SK-N-SH treated with all-trans-retinoic acid at 6 μM for 48 hours (cell line): ENCODE measurements at regions not wholly inside any gene's neighbourhood (a gene's known extent, or its start where the extent isn't known, plus 50 kb on each side); places are given as distances from the start of the nearest gene placed in this dataset.

Experiments used
- ATAC-seq: fragments of 200-7000 bp; cut with Tn5 transposase; 3 replicates; pipeline ENCODE4 v1.9.1; 2020; ENCODE audit warnings: mild to moderate bottlenecking, moderate library complexity
- ARNTL ChIP-seq: fragments of 450-650 bp; formaldehyde crosslinking; IDR thresholded peaks from 2 replicates; pipeline ENCODE4 v1.5.0; 2020; ENCODE audit warnings: low read depth, mild to moderate bottlenecking, moderate library complexity, borderline replicate concordance
- BACH2 ChIP-seq: fragments of 250-450 bp; sonication (Bioruptor Pico); IDR thresholded peaks from 2 replicates; pipeline ENCODE4 v1.9.0; 2021; ENCODE audit warnings: mild to moderate bottlenecking, borderline replicate concordance
- CREB5 ChIP-seq: fragments of 250-450 bp; sonication (Bioruptor Pico); IDR thresholded peaks from 2 replicates; pipeline ENCODE4 v1.5.1; 2020; ENCODE audit warnings: low read depth, mild to moderate bottlenecking, moderate library complexity
- CSDC2 ChIP-seq: fragments of 250-450 bp; sonication (Bioruptor Pico); IDR thresholded peaks from 2 replicates; pipeline ENCODE4 v1.5.0; 2020; ENCODE audit warnings: mild to moderate bottlenecking, moderate library complexity
- CSRNP3 ChIP-seq: fragments of 250-450 bp; sonication (Bioruptor Pico); IDR thresholded peaks from 2 replicates; pipeline ENCODE4 v1.5.1; 2021; ENCODE audit warnings: mild to moderate bottlenecking, moderate library complexity
- ESRRG ChIP-seq: fragments of 250-450 bp; sonication (Bioruptor Pico); IDR thresholded peaks from 2 replicates; pipeline ENCODE4 v1.6.1; 2021; ENCODE audit warnings: mild to moderate bottlenecking
- GLIS3 ChIP-seq: fragments of 250-450 bp; sonication (Bioruptor Pico); IDR thresholded peaks from 2 replicates; pipeline ENCODE4 v1.5.0; 2020; ENCODE audit warnings: mild to moderate bottlenecking, moderate library complexity
- ISL1 ChIP-seq: fragments of 250-450 bp; sonication (Bioruptor Pico); IDR thresholded peaks from 2 replicates; pipeline ENCODE4 v2.1.2; 2022; ENCODE audit warnings: mild to moderate bottlenecking, moderate library complexity
- OSR1 ChIP-seq: fragments of 250-450 bp; sonication (Bioruptor Pico); IDR thresholded peaks from 2 replicates; pipeline ENCODE4 v1.8.0; 2022; ENCODE audit warnings: moderate library complexity, mild to moderate bottlenecking, inconsistent platforms
- PATZ1 ChIP-seq: fragments of 250-450 bp; sonication (Bioruptor Pico); IDR thresholded peaks from 2 replicates; pipeline ENCODE4 v1.8.0; 2020; ENCODE audit warnings: mild to moderate bottlenecking, moderate library complexity, borderline replicate concordance
- POU6F1 ChIP-seq: fragments of 250-450 bp; sonication (Bioruptor Pico); IDR thresholded peaks from 2 replicates; pipeline ENCODE4 v1.8.0; 2021; ENCODE audit warnings: low read depth, mild to moderate bottlenecking, moderate library complexity, borderline replicate concordance
- PPARA ChIP-seq: fragments of 250-450 bp; sonication (Bioruptor Pico); IDR thresholded peaks from 2 replicates; pipeline ENCODE4 v1.5.0; 2020; ENCODE audit warnings: mild to moderate bottlenecking, borderline replicate concordance
- RARB ChIP-seq: fragments of 250-450 bp; sonication (Bioruptor Pico); IDR thresholded peaks from 2 replicates; pipeline ENCODE4 v1.8.0; 2021; ENCODE audit warnings: mild to moderate bottlenecking, moderate library complexity
- SNAI2 ChIP-seq: fragments of 250-450 bp; sonication (Bioruptor Pico); IDR thresholded peaks from 2 replicates; pipeline ENCODE4 v1.5.0; 2020; ENCODE audit warnings: mild to moderate bottlenecking, moderate library complexity
- TCF4 ChIP-seq: fragments of 250-450 bp; sonication (Bioruptor Pico); IDR thresholded peaks from 2 replicates; pipeline ENCODE4 v1.8.0; 2021; ENCODE audit warnings: mild to moderate bottlenecking, moderate library complexity, borderline replicate concordance
- TOX ChIP-seq: fragments of 250-450 bp; sonication (Bioruptor Pico); IDR thresholded peaks from 2 replicates; pipeline ENCODE4 v1.8.0; 2021; ENCODE audit warnings: mild to moderate bottlenecking, moderate library complexity, borderline replicate concordance
- TSHZ2 ChIP-seq: fragments of 250-450 bp; sonication (Bioruptor Pico); IDR thresholded peaks from 2 replicates; pipeline ENCODE4 v1.5.0; 2020; ENCODE audit warnings: mild to moderate bottlenecking, moderate library complexity
- ZC3H10 ChIP-seq: fragments of 250-450 bp; sonication (Bioruptor Pico); IDR thresholded peaks from 2 replicates; pipeline ENCODE4 v1.5.1; 2021; ENCODE audit warnings: mild to moderate bottlenecking, moderate library complexity
- ZFP3 ChIP-seq: fragments of 250-450 bp; sonication (Bioruptor Pico); IDR thresholded peaks from 2 replicates; pipeline ENCODE4 v1.5.0; 2020; ENCODE audit warnings: mild to moderate bottlenecking, moderate library complexity
- ZFP30 ChIP-seq: fragments of 450-650 bp; formaldehyde crosslinking; IDR thresholded peaks from 2 replicates; pipeline ENCODE4 v1.5.0; 2022; ENCODE audit warnings: mild to moderate bottlenecking, moderate library complexity
- ZNF565 ChIP-seq: fragments of 450-650 bp; formaldehyde crosslinking; conservative IDR thresholded peaks from 2 replicates; pipeline ENCODE4 v1.5.0; 2020; ENCODE audit warnings: low read depth, mild to moderate bottlenecking, moderate library complexity
- ZNF70 ChIP-seq: fragments of 450-650 bp; formaldehyde crosslinking; IDR thresholded peaks from 2 replicates; pipeline ENCODE4 v1.5.0; 2020; ENCODE audit warnings: mild to moderate bottlenecking, moderate library complexity
- ZNF8 ChIP-seq: fragments of 450-650 bp; formaldehyde crosslinking; IDR thresholded peaks from 2 replicates; pipeline ENCODE4 v1.5.0; 2020; ENCODE audit warnings: mild to moderate bottlenecking, moderate library complexity

GRCh38 chr1:81410351-81410750 lies 390.4 kb upstream of the ADGRL2 start:
- peak; percentile 70 for ATAC-seq
- TF ChIP-seq TCF4 (0 out of 2 replicates have a peak, but pooled peaks have one; percentile 17), ISL1 (peak; percentile 73), SNAI2 (CRISPR knock-in tag) (no peak), PATZ1 (CRISPR knock-in tag) (no peak), TOX (CRISPR knock-in tag) (no peak), ZNF565 (no peak), ESRRG (CRISPR knock-in tag) (no peak), BACH2 (no peak), ZFP3 (CRISPR knock-in tag) (no peak), PPARA (no peak), ARNTL (no peak), RARB (CRISPR knock-in tag) (no peak), CSRNP3 (CRISPR knock-in tag) (no peak), ZC3H10 (CRISPR knock-in tag) (no peak), POU6F1 (CRISPR knock-in tag) (no peak), ZNF8 (CRISPR knock-in tag) (0 out of 2 replicates have a peak, but pooled peaks have one; percentile 7), CSDC2 (CRISPR knock-in tag) (no peak), ZNF70 (no peak), GLIS3 (no peak), TSHZ2 (CRISPR knock-in tag) (no peak), CREB5 (no peak), OSR1 (no peak), ZFP30 (CRISPR knock-in tag) (no peak)

GRCh38 chr1:81409780-81410274 lies 390.9 kb upstream of the ADGRL2 start:
- ATAC-seq: no peak
- no peak for TF ChIP-seq PPARA
- no peak for TF ChIP-seq POU6F1 (CRISPR knock-in tag)
- no peak for TF ChIP-seq GLIS3
- TF ChIP-seq PATZ1 (CRISPR knock-in tag): no peak
- TF ChIP-seq CSRNP3 (CRISPR knock-in tag): no peak
- no peak for TF ChIP-seq CSDC2 (CRISPR knock-in tag)
- no peak for TF ChIP-seq RARB (CRISPR knock-in tag)
- no peak for TF ChIP-seq ISL1
- no peak for TF ChIP-seq ARNTL
